GM12878 (cell line): ENCODE measurements at regions not wholly inside any gene's neighbourhood (a gene's known extent, or its start where the extent isn't known, plus 50 kb on each side); places are given as distances from the start of the nearest gene placed in this dataset.

Experiments used
- ATAC-seq: fragments of 200-7000 bp; cut with Tn5 transposase; 3 replicates; pipeline ENCODE4 v1.9.1; 2020; ENCODE audit warnings: mild to moderate bottlenecking, moderate library complexity
- BruUV-seq: library from RNA; stranded (reverse); fragments of 400-500 nt; replicated peaks from 2 replicates; lab custom pipeline; 2021; lab: Mats Ljungman, UMichigan
- CTCF ChIA-PET: fragments of 300-600 bp; sonication (Branson Sonifier 250); formaldehyde crosslinking; extraction: SDS; loops from one replicate; lab custom pipeline; 2021; ENCODE audit warnings: inconsistent platforms; lab: Yijun Ruan, JAX
- POLR2A ChIA-PET: fragments of 350-600 bp; formaldehyde crosslinking; extraction: SDS; loops from one replicate; lab custom pipeline; 2021; ENCODE audit warnings: inconsistent platforms; lab: Charles Lee
- RAD21 ChIA-PET: fragments of 300-600 bp; sonication (Branson Sonifier 250); formaldehyde crosslinking; loops from one replicate; lab custom pipeline; 2023; ENCODE audit warnings: antibody characterized with exemption; ENCODE audit not compliant: unreplicated experiment; lab: Charles Lee
- SMC1A ChIA-PET: fragments of 300-600 bp; sonication (Branson Sonifier 250); formaldehyde crosslinking; loops from one replicate; lab custom pipeline; 2023; ENCODE audit not compliant: unreplicated experiment, uncharacterized antibody; lab: Charles Lee
- DNase-seq: peaks from one replicate; pipeline ENCODE4 v3.0.0-alpha.2; 2011; ENCODE audit warnings: low read depth, low spot score
- FAIRE-seq: peaks from 3 replicates; lab custom pipeline; 2011; peaks lifted over from hg19 to GRCh38; lab: Jason Lieb, UNC
- H2AFZ ChIP-seq: 2 replicates; pipeline ENCODE4 v1.6.0; 2011; ENCODE audit warnings: low read depth, low read length, control low read depth; ENCODE audit not compliant: control insufficient read depth
- H3K27ac ChIP-seq: 2 replicates; pipeline ENCODE4 v1.5.1; 2011; ENCODE audit warnings: control low read depth; ENCODE audit not compliant: control insufficient read depth, insufficient read depth
- H3K27me3 ChIP-seq, 2 experiments: replicated peaks in 1 of 2; 2 replicates each; pipeline versions ENCODE4 v1.6.0 to v1.6.1; 2011; ENCODE audit warnings: low read length in 1 of 2; ENCODE audit not compliant: control insufficient read depth in 2 of 2, insufficient read depth in 2 of 2
- H3K36me3 ChIP-seq, 2 experiments: 2 replicates each; pipeline ENCODE4 v1.5.1; 2011; ENCODE audit warnings: low read length in 1 of 2; ENCODE audit not compliant: control insufficient read depth in 2 of 2, insufficient read depth in 2 of 2
- H3K4me1 ChIP-seq: 2 replicates; pipeline ENCODE4 v1.6.1; 2011; ENCODE audit warnings: mild to moderate bottlenecking, low read length, moderate library complexity, mixed read lengths; ENCODE audit not compliant: control insufficient read depth, insufficient read depth
- H3K4me2 ChIP-seq: 2 replicates; pipeline ENCODE4 v1.6.0; 2011; ENCODE audit warnings: control low read depth; ENCODE audit not compliant: control insufficient read depth, insufficient read depth
- H3K4me3 ChIP-seq: fragments of 200-600 bp; sonication (generic); 2 replicates; pipeline ENCODE4 v1.5.1; 2016
- H3K79me2 ChIP-seq: 2 replicates; pipeline ENCODE4 v1.6.0; 2011; ENCODE audit warnings: low read length; ENCODE audit not compliant: control insufficient read depth, insufficient read depth
- H3K9ac ChIP-seq: 2 replicates; pipeline ENCODE4 v1.8.0; 2011; ENCODE audit warnings: low read length, control low read depth, mixed read lengths; ENCODE audit not compliant: control insufficient read depth, insufficient read depth
- H3K9me3 ChIP-seq: replicated peaks from 3 replicates; pipeline ENCODE4 v1.5.1; 2011; ENCODE audit warnings: mild to moderate bottlenecking, low read length; ENCODE audit not compliant: control insufficient read depth, insufficient read depth
- H4K20me1 ChIP-seq: 2 replicates; pipeline ENCODE4 v1.6.0; 2011; ENCODE audit not compliant: control insufficient read depth, insufficient read depth
- BCLAF1 ChIP-seq: fragments of 450-650 bp; IDR thresholded peaks from 2 replicates; pipeline ENCODE4 v1.6.1; 2017; ENCODE audit warnings: antibody characterized with exemption, mild to moderate bottlenecking, moderate library complexity
- CBFB ChIP-seq: IDR thresholded peaks from 2 replicates; pipeline ENCODE4 v1.6.1; 2016; ENCODE audit warnings: antibody characterized with exemption, low read depth
- CEBPZ ChIP-seq: fragments of 150-350 bp; IDR thresholded peaks from 2 replicates; pipeline ENCODE4 v1.6.1; 2016; ENCODE audit warnings: low read depth, low read length
- CUX1 ChIP-seq: IDR thresholded peaks from 2 replicates; pipeline ENCODE4 v1.6.1; 2012; ENCODE audit warnings: improper control_type of control experiment, low read depth, low read length; ENCODE audit not compliant: insufficient replicate concordance
- HDAC6 ChIP-seq: fragments of 200-600 bp; sonication (generic); IDR thresholded peaks from one replicate; pipeline ENCODE4 v1.8.0; 2017; ENCODE audit warnings: antibody characterized with exemption; ENCODE audit not compliant: unreplicated experiment
- IRF4 ChIP-seq: IDR thresholded peaks from 2 replicates; pipeline ENCODE4 v1.6.1; 2011; ENCODE audit warnings: low read depth, low read length
- KAT2A ChIP-seq: conservative IDR thresholded peaks from 2 replicates; pipeline ENCODE4 v1.6.1; 2011; ENCODE audit warnings: low read depth, low read length; ENCODE audit not compliant: control insufficient read depth
- RAD21 ChIP-seq: IDR thresholded peaks from 2 replicates; pipeline ENCODE4 v1.6.1; 2011; ENCODE audit warnings: mild to moderate bottlenecking, low read depth, low read length, moderate library complexity; ENCODE audit not compliant: insufficient read depth
- SMC3 ChIP-seq: IDR thresholded peaks from 2 replicates; pipeline ENCODE4 v1.6.1; 2011; ENCODE audit warnings: low read length, improper control_type of control experiment, borderline replicate concordance
- WGBS: methylation state at CpG from one replicate; pipeline ENCODE4 v1.1.6; 2016; ENCODE audit warnings: low lambda C conversion rate; ENCODE audit not compliant: insufficient replicate concordance, insufficient coverage; ENCODE audit errors: missing lambda C conversion rate; 5-methylcytosine and 5-hydroxymethylcytosine counted together
- in situ Hi-C: fragments of 300-500 bp; cut with MboI; formaldehyde crosslinking; loops from 9 replicates; pipeline ENCODE4 v1.14.3; 2018; ENCODE audit warnings: mixed read lengths
- intact Hi-C: fragments of 100-400 bp; cut with micrococcal nuclease; formaldehyde crosslinking; loops from one replicate; pipeline ENCODE4 v1.14.2; 2022; ENCODE audit not compliant: unreplicated experiment

- intact Hi-C loops = no loop called here
- no peaks in the 10 kb centered on the region for H3K79me2 ChIP-seq
- no peaks in the 10 kb centered on the region; a peak in 1 of 4 replicates for H3K27me3 ChIP-seq
- H3K27ac ChIP-seq = no peak overlapping the region
- no peaks in the 10 kb centered on the region for H4K20me1 ChIP-seq
- H2AFZ ChIP-seq = no peak overlapping the region
- no peak overlapping the region for H3K9ac ChIP-seq
- no peak for FAIRE-seq
- H3K36me3 ChIP-seq = no peaks in the 10 kb centered on the region
- CTCF ChIA-PET = interaction anchor here (1.1 kb wide), 1 partner anchor 54 kb away, joined by 3 read pairs; no protein-coding TSS in a partner anchor
- no peaks in the 10 kb centered on the region for H3K4me1 ChIP-seq
- TF ChIP-seq RAD21 (no peak), KAT2A (no peak), SMC3 (no peak), HDAC6 (no peak), IRF4 (no peak), BCLAF1 (no peak), CBFB (no peak), CUX1 (no peak), CEBPZ (no peak)
- BruUV-seq = no TSS peak
- H3K9me3 ChIP-seq = no peaks in the 10 kb centered on the region
- POLR2A ChIA-PET = no interaction called here
- no peak overlapping the region for H3K4me2 ChIP-seq
- RAD21 ChIA-PET = no interaction called here
- WGBS = 68% methylated on average over 3 of the region's 3 CpGs
- in situ Hi-C loops = no loop called here
- no peak for ATAC-seq
- no peak for DNase-seq
- SMC1A ChIA-PET = no interaction called here
- H3K4me3 ChIP-seq = no peak overlapping the region
Measured at GRCh38 chr1:115539736-115540135, 102.0 kb upstream of the VANGL1 start.
